OCI-M1 (cell line): ENCODE measurements at regions not wholly inside any gene's neighbourhood (a gene's known extent, or its start where the extent isn't known, plus 50 kb on each side); places are given as distances from the start of the nearest gene placed in this dataset.

ENCODE experiments used
- DNase-seq: peaks from one replicate; lab custom pipeline; 2025; lab: John Stamatoyannopoulos, UW

DNA sequence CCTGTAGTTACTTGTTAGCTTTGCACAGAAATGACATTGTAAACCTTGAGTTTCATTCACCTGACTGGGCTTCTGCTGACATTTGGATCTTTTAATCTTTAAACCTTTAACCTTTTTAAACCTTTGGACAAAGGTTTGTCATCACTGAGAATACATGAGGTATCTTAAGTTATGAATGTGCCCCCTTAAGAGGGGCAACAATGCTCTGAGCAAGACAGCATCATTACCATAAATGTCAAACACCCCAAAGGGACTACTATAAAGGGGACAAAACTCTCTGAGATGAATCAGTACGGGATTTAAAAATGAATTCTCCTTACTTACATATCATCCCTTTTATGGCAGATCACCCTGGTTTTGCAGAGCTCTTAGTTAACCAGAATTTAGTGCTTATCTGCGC lies 203.3 kb downstream of the COG6 start:
- DNase-seq, result no peak

DNA sequence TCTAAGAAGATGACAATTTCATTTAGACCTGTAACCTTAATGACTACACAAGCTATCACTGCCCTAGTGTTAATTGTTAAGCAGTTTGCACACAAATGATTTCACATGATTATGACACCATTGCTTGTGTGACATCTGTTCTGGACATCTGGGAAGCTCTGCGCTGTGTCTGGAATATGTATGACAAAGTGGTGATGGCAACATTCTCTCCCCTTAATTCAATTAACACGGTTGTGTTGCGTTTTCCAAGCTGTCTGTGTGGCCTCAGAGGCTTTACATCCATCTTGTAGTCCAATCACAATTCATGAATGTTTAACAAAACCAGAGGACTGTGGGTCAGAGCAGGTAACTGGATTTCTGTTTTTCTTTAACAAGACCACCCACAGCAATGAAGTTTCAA lies 204.4 kb downstream of the COG6 start:
- DNase-seq, result no peak

DNA sequence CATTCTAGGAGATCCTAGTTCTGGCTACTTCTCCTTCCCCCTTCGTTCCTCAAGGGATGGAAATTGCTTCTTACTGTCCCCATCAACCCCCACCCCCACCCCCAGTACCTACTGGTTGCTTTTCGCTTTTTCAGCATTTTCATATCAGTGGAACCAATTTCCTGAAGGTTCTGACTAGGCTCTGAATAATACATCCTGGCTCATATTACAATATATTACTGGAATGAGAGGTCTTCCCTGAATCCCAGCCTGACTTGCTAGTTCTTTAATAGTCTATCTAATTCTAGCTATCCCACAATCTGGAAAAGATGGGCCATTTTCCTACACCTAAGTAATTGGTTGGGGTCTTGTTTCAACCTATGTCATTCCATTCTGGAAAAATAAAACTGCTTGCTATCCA lies 207.4 kb downstream of the COG6 start:
- no peak for DNase-seq

DNA sequence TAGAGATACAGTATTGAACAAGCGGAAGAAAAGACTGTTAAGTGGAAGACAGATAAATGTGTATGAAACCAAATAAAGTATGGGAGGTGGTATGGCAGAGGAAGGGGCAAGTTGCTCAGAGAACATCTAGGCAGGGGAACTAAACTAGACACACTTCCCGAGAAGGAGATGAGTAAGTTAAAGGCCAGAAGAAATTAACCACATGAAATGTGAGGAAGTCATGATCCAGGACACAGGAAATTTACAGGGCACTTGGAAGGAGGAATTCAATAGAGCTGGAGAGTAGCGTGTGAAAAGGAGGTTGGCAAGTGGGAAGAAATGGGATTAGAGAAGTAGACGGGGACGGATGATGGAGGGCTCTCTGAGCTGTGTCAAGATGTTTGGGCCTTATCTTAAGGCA lies 208.8 kb downstream of the COG6 start:
- DNase-seq, result no peak

DNA sequence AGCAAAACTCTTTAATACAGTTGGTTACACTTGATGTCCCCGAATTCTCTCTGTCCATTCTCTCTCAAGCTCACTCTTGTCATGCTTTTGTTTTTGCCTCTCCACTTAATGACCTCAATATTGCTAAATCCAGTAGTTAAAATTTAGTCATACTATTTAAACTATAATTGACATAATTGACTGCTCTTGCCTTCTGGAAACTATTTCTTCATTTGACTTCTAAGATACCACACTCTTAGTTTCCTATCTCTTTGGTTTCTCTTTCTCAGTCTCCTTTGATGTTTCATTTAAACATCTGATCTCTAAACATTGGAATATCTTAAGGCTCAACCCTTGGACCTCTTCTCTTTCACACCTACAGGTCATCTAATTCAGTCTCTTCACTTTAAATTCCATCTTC lies 211.3 kb downstream of the COG6 start:
- DNase-seq, result no peak

DNA sequence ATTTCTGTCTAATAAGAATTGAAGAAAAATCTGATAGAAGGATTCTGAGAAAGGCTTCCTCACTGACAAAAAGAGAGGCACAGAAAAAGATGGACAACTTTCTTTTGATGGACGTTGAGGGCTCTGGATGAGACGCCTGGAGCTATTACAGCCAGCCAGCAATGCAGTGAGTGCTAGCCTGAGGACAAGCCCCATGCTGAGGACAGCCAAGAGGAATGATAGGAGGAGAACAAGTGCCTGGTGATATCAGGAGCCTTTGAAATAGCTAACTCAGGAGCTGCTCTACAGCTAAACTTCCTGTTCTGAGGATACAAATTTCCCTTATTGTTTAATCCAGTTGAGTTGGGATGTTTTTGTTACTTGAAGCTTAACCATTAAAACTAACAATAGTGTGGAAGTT lies 212.3 kb downstream of the COG6 start:
- no peak for DNase-seq

DNA sequence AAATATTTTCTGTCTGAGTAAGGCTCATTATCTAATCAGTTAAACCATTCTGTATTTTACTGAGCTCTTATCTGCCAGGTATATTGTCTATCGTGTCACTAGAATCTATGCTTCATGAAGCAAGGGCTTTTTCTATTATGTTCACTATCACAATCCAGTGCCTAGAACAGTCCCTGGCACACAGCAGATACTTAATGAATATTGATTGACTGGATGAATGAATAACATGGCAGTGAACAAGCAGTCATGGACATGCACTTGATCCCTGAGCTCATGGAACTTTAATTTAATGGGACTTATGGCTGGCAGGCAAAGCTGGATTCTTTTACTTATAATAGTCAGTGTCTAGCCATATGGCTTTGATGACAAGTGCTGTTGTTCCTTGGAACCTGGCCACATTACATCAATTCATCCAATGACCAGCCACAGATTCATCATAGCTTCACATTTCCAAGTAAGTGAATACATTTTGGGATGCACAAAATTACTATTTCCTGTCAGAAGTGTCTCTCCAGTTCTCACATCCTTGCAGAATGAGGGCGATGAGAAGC lies 214.8 kb downstream of the COG6 start:
- DNase-seq, result no peak

DNA sequence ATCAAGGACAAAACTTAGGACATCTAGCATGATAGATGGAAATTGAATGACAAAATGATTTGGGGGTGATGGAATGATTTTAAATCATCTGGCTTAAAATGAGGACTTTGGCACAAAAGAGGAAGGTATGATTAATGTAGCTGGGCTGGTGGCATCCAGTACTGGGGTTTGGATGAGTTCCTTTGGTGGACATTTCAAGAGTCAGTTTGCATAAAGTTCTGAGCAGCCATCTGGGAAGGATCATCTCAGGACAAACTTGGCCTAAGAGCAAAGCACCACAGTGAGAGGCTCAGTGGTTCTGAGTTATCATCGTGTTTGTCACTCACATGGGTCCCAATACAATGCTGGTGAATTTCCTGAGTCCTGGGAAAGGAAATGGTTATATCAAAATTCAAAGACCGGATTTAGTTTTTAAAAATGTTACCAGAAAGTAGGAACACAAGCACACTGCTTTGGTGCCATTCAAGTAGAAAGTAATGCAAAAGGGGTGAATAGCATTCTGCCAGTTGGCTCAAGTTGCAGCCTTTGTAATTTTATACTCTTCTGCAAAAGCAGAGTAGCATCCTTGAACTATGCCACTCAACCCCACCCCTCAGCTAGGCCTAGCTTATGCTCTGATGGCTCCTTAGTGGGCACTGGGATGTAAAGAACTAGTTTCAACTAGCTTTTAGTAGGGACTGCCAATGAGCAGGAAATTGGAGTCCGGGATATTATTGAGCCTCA lies 219.0 kb downstream of the COG6 start:
- no peak for DNase-seq

DNA sequence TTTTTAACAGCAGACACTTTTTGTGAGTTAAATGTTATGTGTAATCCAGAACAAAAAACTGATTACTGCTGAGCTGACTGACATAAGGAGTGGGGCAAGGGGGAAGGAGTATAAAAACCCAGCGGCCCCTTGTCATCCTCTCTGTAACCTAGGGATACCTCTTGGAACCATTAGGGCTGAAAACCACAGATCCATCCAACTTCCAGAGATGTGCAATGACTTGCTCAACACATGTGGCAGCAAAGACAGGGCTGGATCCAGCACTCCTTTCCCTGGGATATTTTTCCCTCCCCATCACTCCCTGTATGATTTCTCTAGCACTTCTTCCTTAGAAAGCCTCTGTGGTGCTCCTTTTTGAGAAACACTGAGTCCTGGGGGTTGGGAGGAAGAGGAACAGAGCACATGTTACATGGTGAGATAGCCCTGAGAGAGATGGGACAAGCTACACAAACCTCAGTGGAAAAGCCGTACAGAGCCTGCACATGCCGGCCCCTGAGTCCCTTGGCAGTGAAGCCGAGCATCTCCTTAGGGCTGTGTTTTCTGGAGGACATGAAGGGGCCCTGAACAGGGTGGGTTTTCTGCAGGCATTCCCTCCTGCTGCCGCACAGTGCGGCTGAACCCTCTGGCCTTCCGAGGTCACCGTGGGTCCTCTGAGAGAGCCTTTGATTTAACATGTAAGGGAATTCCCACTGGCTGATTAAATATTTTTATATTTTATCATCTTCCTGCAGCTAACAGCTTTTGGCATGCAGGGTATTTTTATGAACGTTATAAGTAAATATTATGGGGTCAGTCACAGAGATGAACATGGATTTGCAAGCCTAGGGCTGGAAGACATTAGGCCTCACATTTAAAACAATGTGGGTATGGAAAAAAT lies 219.9 kb downstream of the COG6 start:
- no peak for DNase-seq

DNA sequence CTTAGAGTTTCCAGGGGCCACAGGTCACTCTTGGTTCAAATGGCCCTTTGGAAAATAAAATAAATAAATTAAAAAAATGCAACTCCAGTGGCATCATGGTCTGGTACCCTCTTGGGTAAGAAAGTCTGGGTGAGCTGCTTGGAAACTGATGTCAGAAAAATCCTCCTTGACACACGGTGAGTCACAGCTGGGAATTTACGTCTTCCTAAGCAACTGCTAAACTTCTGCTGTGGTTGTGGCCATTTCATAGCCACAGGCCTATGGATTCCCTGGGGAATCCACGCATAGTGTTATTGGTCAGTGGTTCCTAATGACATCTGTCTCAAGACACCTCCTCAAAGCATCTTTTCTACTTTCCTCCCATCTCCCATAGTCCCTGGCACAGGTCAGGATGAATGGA lies 220.8 kb downstream of the COG6 start:
- DNase-seq, result no peak

DNA sequence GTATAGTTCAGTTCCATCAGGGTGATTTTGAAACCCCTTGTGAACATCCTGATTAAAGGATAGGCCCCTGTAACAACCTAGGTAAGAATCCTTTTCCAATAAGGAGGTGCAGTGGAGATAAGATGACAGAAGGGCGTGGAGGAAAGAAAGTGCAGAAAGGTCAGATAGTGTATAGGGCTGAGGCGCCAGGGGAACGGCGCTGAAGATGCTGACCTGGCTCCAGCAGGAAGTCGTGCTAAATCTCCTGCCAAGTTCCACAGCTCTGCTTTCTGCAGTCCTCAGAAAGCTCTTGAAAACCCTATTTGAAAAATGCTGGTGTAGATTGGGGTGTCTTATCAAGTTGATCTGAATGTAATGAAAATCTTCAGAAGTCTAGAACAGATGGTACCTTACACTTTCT lies 221.7 kb downstream of the COG6 start:
- no peak for DNase-seq

DNA sequence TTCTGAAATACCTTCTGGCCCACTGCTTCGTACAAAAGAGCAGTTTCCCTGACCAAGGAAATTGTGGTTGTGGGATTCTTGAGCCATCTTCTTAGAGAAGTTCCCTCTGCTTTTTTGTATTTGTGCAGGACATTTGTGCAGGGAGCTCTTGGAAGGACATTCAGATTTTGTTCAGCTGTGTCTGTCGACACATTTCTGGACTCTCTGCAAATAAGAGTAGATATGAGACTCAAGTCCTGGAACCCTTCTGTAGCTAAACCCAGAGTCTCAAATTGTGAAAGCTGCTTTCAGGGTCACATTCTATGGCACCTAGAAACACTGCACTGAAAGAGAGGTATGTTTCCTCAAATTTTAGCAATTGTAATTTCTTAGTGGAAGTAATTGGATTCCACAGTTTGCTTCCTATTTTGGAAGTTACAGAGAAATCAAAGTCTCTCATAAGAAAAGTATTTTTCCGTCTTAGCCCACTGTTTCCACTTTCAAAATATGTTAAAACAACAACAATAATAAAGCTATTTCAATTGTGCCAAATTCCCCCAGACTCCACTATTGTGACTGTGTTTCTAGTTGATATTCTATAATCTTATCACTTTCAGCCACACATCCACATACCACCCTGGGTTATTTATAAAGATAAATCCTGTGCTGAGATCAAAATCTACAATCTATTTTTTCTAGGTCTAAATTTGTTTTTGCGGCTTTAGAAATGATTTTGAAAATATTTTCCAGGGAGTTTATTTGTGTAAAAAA lies 224.0 kb downstream of the COG6 start:
- DNase-seq, result no peak

DNA sequence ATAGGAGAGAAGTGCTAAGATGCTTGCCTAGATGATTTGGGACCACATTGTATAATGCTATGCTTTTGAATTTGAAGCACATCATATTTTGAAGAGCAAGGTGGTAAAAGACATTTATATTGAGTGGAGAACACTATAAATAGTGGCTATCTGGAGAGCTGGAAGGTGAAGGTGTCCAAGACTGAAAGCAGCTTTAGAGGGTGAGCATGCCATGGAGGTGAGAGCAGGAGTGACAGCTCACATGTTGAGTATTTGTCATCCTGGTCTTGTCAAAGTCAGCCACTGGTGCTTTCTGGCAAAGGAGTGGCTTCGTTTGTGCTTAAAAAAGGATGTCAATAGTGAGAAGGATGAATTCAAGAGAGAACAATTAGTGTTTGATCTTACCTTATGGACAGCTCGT lies 225.9 kb downstream of the COG6 start:
- DNase-seq, result no peak

DNA sequence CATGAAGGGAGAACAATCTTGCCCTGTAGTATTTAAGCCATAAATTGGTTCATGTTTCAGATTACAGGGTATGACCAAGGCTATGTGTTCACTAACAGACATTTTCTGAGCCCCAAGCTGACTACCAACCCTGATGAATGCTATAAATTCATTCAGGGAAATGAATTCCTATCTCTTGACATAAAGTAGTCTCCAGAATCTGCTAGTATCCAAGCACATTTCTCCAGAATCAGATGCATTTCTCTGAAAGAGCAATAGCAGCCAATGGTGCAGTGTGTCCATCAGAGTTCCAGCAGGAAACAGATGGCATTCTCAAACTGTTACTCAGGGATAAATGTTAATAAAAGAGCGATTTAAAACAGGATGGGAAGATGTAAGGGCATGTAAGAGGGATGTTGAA lies 226.4 kb downstream of the COG6 start:
- DNase-seq, result no peak

DNA sequence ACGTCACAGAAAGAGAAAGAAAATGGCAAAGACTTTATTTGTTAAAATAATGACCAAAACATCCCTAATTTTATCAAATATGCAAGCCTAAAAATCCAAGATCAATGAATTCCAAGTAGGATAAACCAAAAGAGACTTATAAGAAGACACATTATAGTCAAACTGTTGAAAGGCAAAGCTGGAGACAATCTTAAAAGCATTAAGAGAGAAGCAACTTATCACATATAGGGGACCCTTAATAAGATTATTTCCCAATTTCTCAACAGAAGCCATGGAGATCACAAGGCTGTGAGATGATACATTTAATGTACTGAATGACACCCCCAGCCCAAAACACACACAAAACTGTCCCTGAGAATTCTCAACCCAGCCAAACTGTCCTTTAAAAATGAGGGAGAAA lies 228.7 kb downstream of the COG6 start:
- DNase-seq, result no peak

DNA sequence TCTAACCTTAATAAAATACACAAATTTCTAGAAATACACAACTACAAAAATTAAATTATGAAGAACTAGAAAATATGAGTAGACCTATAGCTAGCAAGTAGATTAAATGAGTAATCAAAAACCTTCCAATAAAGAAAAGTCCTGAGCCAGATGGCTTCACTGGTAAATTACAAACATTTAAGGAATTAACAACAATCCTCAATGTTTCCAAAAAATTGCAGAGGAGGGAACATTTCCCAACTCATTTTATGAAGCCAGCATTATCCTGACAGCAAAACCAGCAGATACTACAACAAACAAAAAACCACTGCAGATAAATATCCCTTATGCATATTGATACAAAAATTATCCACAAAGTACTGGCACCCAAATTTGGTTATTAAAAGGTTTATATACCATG lies 230.9 kb downstream of the COG6 start:
- no peak for DNase-seq

DNA sequence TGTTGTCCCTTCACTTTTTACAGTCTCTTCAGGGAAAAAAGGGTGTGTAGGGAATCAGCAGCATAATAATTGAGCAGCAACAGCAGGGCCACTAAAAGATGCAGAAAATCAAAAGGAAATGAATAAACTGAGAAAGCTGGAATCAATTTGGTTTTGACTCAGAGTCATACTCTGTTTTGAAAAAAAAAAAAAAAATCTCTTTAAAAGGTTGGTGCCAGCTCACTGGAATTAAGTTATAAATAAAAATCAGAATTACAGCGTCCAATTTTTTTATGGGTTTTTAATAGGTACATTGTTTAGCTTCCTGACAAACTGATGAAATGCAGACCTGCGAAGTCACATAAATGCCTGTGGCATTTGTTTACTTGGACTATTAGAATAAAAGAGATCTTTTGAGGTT lies 231.9 kb downstream of the COG6 start:
- no peak for DNase-seq

DNA sequence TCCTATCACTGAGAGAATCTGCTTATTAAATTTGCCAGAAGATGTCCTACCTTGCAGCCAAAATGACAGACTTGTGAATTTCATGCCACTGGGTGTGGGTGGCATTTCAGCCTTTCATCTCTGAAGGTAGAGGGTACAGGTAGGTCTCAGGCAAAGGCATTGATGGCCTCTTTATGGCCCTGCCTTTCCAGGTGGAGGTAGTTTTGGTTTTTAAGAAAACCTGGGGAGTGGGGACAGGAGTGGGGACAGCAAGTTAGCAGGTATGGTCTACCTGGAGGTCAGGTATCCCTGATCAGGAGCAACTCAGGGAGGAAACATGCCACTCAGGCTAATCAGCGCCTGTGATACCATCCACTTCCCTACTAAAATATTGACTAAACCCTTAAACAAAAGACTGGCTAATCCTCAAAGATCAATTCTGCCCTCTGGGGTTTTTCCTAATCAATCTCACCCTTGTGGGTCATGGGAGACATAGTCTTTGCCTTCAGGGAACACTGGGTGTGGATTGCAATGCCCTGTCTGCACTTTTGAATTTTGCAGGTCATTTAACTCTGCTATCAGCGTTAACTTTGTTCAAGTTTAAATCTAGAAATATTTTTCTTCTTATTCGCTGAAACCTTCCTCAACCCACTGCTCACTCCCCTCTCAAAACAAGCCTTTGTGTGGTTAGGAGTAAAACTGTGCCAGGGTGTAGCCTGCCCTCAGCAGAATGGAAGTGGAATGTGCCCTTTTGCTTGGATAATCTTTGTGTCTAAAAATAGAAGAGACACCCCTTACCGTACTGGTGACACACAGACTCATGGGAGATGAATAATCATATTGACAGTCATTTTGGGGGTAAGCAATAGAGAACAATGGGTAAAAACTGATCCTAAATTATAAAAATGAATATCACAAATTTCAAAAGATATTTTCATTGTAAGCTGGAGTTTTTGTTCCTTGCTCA lies 233.7 kb downstream of the COG6 start:
- no peak for DNase-seq

DNA sequence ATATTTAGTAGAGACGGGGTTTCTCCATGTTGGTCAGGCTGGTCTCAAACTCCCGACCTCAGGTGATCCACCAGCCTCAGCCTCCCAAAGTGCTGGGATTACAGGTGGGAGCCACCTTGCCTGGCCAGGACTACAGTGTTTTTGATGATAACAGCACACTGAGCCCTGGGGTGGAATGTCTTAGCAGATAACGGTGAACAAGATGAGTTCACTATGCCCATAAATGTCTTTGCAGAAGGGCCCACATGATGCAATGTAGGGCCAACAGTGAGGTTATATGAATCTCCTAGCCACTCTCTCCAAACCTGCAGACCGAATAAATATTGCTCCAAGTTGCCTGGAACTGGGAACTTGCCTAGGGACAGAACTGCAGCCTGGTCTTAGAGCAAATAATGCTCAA lies 235.1 kb downstream of the COG6 start:
- DNase-seq, result peak; percentile 77

DNA sequence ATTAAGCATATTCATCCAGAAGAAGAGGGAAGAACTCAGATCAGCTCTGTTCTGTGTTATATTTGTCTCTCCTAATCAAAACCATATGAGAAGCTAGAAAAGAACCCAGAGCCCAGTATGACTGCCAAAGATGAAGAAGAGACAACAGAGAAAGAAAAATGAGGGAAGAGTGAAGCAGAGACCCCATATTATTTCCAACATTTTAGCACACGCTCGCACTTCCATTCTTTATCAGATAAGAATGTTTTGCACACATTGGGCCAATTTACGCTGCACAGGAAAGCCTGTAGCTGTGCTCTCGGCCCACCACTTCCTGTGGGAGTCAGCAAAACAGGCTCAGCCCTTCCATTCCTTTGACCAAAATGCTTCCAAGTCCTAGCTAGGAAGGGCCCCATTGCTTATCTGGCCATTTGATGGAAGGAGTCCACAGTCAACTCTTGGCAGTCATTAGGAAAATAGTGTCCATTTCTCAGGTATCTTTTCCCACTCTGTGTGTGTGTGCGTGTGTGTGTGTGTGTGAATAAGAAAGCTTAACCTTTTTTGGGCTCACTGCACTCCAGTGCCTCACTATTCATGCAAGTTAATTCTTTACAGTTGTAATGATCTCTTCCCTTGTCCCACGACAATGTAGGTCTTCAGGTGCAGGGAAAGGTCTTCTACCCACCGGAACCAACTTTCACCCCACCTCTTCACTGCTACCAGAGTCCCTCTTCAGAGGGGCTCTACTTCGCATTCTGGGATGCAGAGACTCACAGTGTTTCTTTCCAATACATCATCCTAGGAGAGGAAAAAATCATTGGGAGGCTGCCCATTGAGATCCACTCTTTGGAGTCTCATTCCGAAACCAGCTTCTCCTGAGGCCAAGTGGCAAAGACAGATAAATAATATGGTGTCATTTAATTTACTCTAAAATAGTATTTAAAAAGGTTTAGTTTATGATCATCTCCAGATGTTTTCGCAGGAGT lies 237.5 kb downstream of the COG6 start:
- DNase-seq, result no peak
